IPS-18c (cell line): ENCODE measurements at regions not wholly inside any gene's neighbourhood (a gene's known extent, or its start where the extent isn't known, plus 50 kb on each side); places are given as distances from the start of the nearest gene placed in this dataset.

ENCODE experiments used
- H3K4me3 ChIP-seq: 2 replicates; pipeline ENCODE4 v1.7.0; 2013; ENCODE audit warnings: low read depth, mild to moderate bottlenecking, low read length, moderate library complexity; ENCODE audit not compliant: insufficient read depth
- H3K9me3 ChIP-seq: one replicate; pipeline ENCODE4 v1.6.1; 2013; ENCODE audit warnings: mild to moderate bottlenecking, low read length, moderate library complexity; ENCODE audit not compliant: control insufficient read depth, insufficient read depth

GRCh38 chr6:14966096-14966905, 279.6 kb upstream of the JARID2 start:
- no peaks in the 10 kb centered on the region for H3K9me3 ChIP-seq
- no peak overlapping the region for H3K4me3 ChIP-seq

- H3K4me3 ChIP-seq = no peak overlapping the region
- H3K9me3 ChIP-seq = no peaks in the 10 kb centered on the region
These were observed 278.8 kb upstream of the JARID2 start for GRCh38 chr6:14966906-14967711.

GRCh38 chr6:14968056-14968637, 277.7 kb upstream of the JARID2 start:
- no peaks in the 10 kb centered on the region for H3K9me3 ChIP-seq

GRCh38 chr6:14969126-14969525, 276.7 kb upstream of the JARID2 start:
- Histone ChIP-seq H3K9me3 (no peaks in the 10 kb centered on the region), H3K4me3 (no peak overlapping the region)

More at GRCh38 chr6:14968056-14968637, 277.7 kb upstream of the JARID2 start:
- no peak overlapping the region for H3K4me3 ChIP-seq

- H3K4me3 ChIP-seq = no peak overlapping the region
These were observed 273.3 kb upstream of the JARID2 start for GRCh38 chr6:14972379-14973067.

GRCh38 chr6:14974372-14974771, 271.5 kb upstream of the JARID2 start:
- Histone ChIP-seq H3K9me3 (no peaks in the 10 kb centered on the region), H3K4me3 (no peak overlapping the region)

More at GRCh38 chr6:14972379-14973067, 273.3 kb upstream of the JARID2 start:
- H3K9me3 ChIP-seq = no peaks in the 10 kb centered on the region

- Histone ChIP-seq H3K9me3 (no peaks in the 10 kb centered on the region), H3K4me3 (no peak overlapping the region)
These were observed 270.9 kb upstream of the JARID2 start for GRCh38 chr6:14974792-14975470.

GRCh38 chr6:14975471-14975817, 270.4 kb upstream of the JARID2 start:
- H3K9me3 ChIP-seq = no peaks in the 10 kb centered on the region

GRCh38 chr6:14977747-14978382, 268.0 kb upstream of the JARID2 start:
- Histone ChIP-seq H3K9me3 (no peaks in the 10 kb centered on the region), H3K4me3 (no peak overlapping the region)

More at GRCh38 chr6:14975471-14975817, 270.4 kb upstream of the JARID2 start:
- no peak overlapping the region for H3K4me3 ChIP-seq

GRCh38 chr6:14981960-14982359, 263.9 kb upstream of the JARID2 start:
- Histone ChIP-seq H3K4me3 (no peak overlapping the region), H3K9me3 (no peaks in the 10 kb centered on the region)

GRCh38 chr6:14983599-14984518, 262.0 kb upstream of the JARID2 start:
- Histone ChIP-seq H3K4me3 (no peak overlapping the region), H3K9me3 (no peaks in the 10 kb centered on the region)

- H3K9me3 ChIP-seq = no peaks in the 10 kb centered on the region
- no peak overlapping the region for H3K4me3 ChIP-seq
These were observed 261.4 kb upstream of the JARID2 start for GRCh38 chr6:14984519-14984853.

GRCh38 chr6:14985366-14985765, 260.5 kb upstream of the JARID2 start:
- H3K9me3 ChIP-seq = no peaks in the 10 kb centered on the region
- H3K4me3 ChIP-seq = no peak overlapping the region

GRCh38 chr6:14986370-14986769, 259.5 kb upstream of the JARID2 start:
- no peaks in the 10 kb centered on the region for H3K9me3 ChIP-seq
- no peak overlapping the region for H3K4me3 ChIP-seq

- H3K9me3 ChIP-seq = no peaks in the 10 kb centered on the region
- H3K4me3 ChIP-seq = no peak overlapping the region
These were observed 258.4 kb upstream of the JARID2 start for GRCh38 chr6:14987490-14987889.

GRCh38 chr6:14992382-14992781, 253.5 kb upstream of the JARID2 start:
- H3K9me3 ChIP-seq = no peaks in the 10 kb centered on the region
- H3K4me3 ChIP-seq = no peak overlapping the region
